HFF-Myc (cell line): ENCODE measurements at regions not wholly inside any gene's neighbourhood (a gene's known extent, or its start where the extent isn't known, plus 50 kb on each side); places are given as distances from the start of the nearest gene placed in this dataset.

ENCODE experiments used
- DNase-seq: peaks from one replicate; pipeline ENCODE4 v3.0.0-alpha.2; 2011; ENCODE audit warnings: low read depth; ENCODE audit errors: extremely low read depth
- H3K4me3 ChIP-seq: replicated peaks from 2 replicates; pipeline ENCODE4 v1.5.1; 2011; ENCODE audit warnings: low read depth, mild to moderate bottlenecking, control low read depth, low read length
- TF ChIP-seq, protein P1 (sequence below): IDR thresholded peaks from 2 replicates; pipeline ENCODE4 v1.5.1; 2012; ENCODE audit warnings: mild to moderate bottlenecking, low read depth, low read length, control low read depth; ENCODE audit errors: missing control alignments

DNA sequence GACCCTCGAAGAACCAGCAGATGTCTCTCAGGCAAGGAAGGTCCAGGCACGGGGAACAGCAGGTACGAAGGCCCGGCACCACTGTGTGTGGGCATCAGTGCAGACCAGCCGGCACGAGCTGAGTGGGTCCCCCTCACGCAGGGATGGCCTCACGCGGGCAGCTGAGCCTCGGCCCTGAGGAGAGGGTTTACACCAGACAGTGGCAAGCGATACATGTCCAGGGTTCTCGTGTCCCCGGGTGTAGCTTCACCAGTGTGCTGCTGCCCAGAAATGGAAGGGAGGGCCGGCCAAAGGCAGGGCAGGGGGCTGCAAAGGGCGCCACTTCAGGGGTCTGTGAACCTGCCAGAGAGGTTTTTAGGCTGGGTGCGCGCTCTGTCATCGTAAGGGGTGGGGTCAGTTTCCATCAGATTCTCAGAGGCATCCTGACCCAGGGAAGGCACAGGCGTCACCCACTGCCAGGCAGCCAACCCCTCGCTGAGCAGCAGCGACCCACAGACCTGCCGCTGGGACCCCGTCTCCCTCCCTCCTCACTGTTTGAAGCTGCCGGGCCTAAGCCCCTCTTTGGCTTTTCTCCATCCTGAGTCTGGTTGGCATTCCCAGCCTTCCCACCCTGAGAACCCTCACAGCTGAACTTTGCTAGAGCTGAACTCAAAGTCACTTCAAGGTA lies 107.0 kb downstream of the CPZ start:
- H3K4me3 ChIP-seq = no peak overlapping the region
- no peak for DNase-seq
- TF ChIP-seq, protein P1, sequence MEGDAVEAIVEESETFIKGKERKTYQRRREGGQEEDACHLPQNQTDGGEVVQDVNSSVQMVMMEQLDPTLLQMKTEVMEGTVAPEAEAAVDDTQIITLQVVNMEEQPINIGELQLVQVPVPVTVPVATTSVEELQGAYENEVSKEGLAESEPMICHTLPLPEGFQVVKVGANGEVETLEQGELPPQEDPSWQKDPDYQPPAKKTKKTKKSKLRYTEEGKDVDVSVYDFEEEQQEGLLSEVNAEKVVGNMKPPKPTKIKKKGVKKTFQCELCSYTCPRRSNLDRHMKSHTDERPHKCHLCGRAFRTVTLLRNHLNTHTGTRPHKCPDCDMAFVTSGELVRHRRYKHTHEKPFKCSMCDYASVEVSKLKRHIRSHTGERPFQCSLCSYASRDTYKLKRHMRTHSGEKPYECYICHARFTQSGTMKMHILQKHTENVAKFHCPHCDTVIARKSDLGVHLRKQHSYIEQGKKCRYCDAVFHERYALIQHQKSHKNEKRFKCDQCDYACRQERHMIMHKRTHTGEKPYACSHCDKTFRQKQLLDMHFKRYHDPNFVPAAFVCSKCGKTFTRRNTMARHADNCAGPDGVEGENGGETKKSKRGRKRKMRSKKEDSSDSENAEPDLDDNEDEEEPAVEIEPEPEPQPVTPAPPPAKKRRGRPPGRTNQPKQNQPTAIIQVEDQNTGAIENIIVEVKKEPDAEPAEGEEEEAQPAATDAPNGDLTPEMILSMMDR = no peak

DNA sequence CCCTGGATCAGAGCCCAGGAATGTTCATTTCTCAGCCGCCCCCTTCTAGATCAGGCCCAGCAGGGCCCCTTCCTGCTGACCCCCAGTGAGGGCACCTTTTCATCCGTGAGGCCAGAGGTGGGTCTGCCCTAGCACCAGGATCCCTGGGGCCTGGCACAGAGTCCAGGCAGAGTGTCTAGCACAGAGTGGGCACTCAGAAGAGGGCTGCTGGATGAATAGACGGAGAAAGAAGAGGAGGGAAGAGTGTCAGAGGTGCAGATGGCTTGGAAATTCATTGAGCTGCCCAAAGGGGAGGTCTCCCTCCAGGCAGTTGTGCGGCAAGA lies 106.5 kb downstream of the CPZ start:
- no peak for DNase-seq
- no peak overlapping the region for H3K4me3 ChIP-seq
- TF ChIP-seq, protein P1 = no peak

DNA sequence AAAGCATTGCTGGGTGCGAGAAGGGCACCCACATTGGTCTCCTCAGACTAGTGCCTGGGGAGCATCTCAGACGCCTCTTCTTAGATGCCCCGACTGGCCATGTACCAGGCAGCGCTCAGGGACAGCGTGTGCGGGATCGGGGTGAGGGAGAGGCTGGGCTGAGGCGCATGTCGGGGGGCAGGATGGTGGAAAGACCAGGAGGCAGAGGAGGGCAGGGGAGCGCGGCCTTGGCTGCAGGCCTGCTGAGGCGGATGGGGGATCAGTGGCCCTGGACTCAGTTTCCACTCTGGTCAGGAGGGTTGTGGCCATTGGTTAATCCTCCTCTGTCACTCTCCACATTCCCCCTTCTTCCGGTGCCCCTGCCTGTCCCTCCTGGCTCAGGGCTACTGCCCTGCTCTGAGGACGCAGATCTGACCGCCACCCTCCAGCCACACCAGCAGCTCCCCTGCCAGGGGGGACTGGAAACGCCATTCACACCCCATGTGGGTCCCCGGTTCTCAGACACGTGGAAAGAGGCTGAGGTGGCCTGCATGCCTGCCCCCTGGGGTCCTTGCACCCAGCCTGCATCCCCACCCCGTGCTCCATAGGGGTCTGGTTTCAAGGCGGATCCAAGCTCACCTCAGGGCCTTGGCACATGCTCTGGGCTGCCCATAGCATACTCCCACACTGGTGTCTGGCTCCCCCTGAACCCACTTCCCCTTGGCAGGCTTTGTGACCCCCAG lies 105.9 kb downstream of the CPZ start:
- TF ChIP-seq, protein P1 = no peak
- no peak for DNase-seq
- no peak overlapping the region for H3K4me3 ChIP-seq

DNA sequence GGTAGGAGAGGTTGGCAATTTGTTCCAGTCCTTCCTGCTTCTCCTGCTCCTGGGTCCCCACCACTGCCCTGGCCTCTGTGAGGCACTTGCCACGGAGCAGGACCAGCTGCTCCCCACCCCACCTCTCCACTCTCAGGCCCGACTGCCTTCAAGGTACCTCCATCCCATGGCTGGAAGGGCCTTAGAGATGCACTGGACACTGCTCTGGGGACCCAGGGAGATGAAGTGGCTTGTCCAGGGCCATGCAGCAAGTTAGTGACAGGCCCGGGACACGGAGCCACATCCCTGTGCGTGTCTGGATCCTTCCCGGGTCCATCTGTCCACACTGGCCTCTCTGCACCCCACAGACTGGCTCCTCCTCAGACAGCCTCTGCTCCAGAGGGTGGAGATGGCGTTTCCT lies 105.3 kb downstream of the CPZ start:
- TF ChIP-seq, protein P1 = no peak

DNA sequence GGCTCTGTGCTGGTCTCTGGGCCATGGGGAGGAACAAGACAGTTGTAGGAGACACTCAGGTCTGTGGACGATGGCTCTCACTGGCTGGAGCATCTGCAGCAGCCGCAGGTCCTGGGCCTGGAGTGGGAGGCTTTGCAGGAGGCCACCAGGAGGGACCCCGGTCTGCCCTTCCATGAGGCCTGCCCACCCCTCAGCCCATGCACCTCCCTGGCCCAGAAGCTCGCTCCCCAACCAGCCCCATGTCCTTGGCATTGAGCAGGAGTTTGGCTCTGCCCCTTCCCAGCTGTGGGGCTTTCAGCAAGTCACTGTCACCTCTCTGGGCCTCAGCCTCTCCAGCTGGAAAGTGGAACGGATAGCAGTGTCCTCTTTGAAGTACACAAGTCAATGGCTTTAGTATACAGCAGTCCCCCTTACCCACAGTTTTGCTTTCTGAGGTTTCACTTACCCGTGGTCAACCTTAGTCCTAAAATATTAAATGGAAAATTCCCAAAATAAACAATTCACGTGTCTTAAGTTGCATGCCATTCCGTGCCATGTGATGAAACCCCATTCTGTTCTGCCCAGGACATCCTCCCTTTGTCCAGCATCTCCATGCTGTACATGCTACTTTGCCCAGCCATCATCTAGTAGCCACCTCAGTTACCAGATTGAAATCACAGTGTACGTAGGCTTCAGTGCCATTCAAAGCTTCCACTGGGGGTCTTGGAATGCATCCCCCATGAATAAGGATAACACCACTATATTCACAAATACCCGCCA lies 104.0 kb downstream of the CPZ start:
- H3K4me3 ChIP-seq = no peak overlapping the region
- TF ChIP-seq, protein P1 = no peak
- no peak for DNase-seq

More for the DNA sequence above, 105.3 kb downstream of the CPZ start:
- H3K4me3 ChIP-seq = no peak overlapping the region
- DNase-seq = no peak

DNA sequence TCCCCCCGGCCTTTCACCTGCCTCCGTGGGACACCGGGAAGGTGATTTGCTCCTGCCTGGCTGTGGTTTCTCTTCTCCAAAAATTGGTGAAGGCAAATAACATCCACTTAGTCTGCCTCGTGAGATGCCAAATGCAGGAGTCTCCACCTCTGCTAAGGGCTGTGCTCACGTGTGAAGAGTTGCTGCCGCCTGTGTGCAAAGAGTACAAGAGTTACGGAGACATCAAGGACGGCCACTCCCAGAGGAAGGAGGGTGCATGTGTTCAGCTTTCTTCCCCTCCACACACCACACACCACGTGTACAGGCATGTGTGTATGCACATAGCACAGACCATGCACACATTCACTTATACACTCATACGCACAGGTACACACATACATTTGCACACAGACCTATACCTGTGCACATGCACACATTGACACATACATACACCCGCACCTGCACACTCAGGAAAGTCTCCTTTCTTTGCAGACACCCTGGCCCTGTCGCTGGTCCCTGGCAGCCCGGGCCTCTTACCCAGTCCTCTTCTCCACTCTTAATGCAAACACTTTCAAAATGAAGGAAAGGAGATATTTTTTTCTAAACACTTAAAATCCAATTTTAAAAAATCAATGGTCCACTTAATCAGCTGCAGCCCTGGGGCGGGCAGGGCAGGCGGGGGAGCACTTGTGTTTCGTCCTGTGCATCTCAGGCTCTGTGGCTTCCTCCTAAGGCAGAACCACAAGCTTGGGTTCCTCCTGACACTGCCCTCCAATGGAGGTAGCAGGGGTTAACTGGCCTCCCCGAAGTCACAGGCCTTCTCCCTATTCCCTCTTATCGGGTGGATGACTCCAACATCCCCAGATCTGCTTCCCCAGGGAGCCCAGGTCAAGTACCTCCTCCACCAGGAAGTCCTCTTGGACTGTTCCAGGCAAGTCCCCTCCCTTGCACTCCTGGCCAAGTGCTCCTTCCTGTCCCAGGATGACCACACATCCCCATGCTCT lies 103.0 kb downstream of the CPZ start:
- TF ChIP-seq, protein P1 = no peak
- H3K4me3 ChIP-seq = no peak overlapping the region
- no peak for DNase-seq
